ENCODE measurements at regions not wholly inside any gene's neighbourhood (a gene's known extent, or its start where the extent isn't known, plus 50 kb on each side); places are given as distances from the start of the nearest gene placed in this dataset.

GRCh38 chr20:58051367-58051766 lies 177.1 kb downstream of the ANKRD60 start:
- Mint-ChIP-seq H3K4me1 (ENCODE audit: low read depth) (no peaks in the 10 kb centered on the region), H3K27me3 (ENCODE audit: low read depth) (no peaks in the 10 kb centered on the region), H3K36me3 (ENCODE audit: low read depth) (no peaks in the 10 kb centered on the region), H3K27ac (no peak overlapping the region), H3K9me3 (ENCODE audit: insufficient read depth) (peaks cover 10% of the 10 kb centered on the region), H3K4me3 (no peak overlapping the region)
- POLR2A ChIA-PET: no interaction called here
- DNase-seq (no peak), ATAC-seq (no peak)
- CTCF ChIA-PET: no interaction called here

GRCh38 chr20:58048096-58048702 lies 180.3 kb downstream of the ANKRD60 start:
- DNase-seq (peak; percentile 21), ATAC-seq (no peak)
- no peak overlapping the region for H3K4me3 Mint-ChIP-seq
- no peaks in the 10 kb centered on the region for H3K36me3 Mint-ChIP-seq (ENCODE audit: low read depth)
- H3K27me3 Mint-ChIP-seq (ENCODE audit: low read depth): no peaks in the 10 kb centered on the region
- H3K4me1 Mint-ChIP-seq (ENCODE audit: low read depth): no peaks in the 10 kb centered on the region
- POLR2A ChIA-PET: no interaction called here
- CTCF ChIA-PET: interaction anchor here (0.7 to 1.3 kb wide), 2 partner anchors 39 to 537 kb away, joined by 3 read pairs; no protein-coding TSS in a partner anchor
- peaks cover 10% of the 10 kb centered on the region for H3K9me3 Mint-ChIP-seq (ENCODE audit: insufficient read depth)
- H3K27ac Mint-ChIP-seq: no peak overlapping the region

GRCh38 chr20:58046311-58046710 lies 182.1 kb downstream of the ANKRD60 start:
- no peak for DNase-seq
- Mint-ChIP-seq H3K4me3 (no peak overlapping the region), H3K27me3 (ENCODE audit: low read depth) (no peaks in the 10 kb centered on the region), H3K36me3 (ENCODE audit: low read depth) (no peaks in the 10 kb centered on the region), H3K4me1 (ENCODE audit: low read depth) (no peaks in the 10 kb centered on the region), H3K9me3 (ENCODE audit: insufficient read depth) (peaks cover 4% of the 10 kb centered on the region), H3K27ac (no peak overlapping the region)
- CTCF ChIA-PET: no interaction called here
- no peak for ATAC-seq
- POLR2A ChIA-PET: no interaction called here

GRCh38 chr20:58045579-58045978 lies 182.9 kb downstream of the ANKRD60 start:
- no peaks in the 10 kb centered on the region for H3K36me3 Mint-ChIP-seq (ENCODE audit: low read depth)
- ChIA-PET CTCF (no interaction called here), POLR2A (no interaction called here)
- ATAC-seq (no peak), DNase-seq (no peak)
- H3K27ac Mint-ChIP-seq: no peak overlapping the region
- no peaks in the 10 kb centered on the region for H3K4me1 Mint-ChIP-seq (ENCODE audit: low read depth)
- no peaks in the 10 kb centered on the region for H3K27me3 Mint-ChIP-seq (ENCODE audit: low read depth)
- no peaks in the 10 kb centered on the region for H3K9me3 Mint-ChIP-seq (ENCODE audit: insufficient read depth)
- H3K4me3 Mint-ChIP-seq: no peak overlapping the region

- Mint-ChIP-seq H3K27me3 (ENCODE audit: low read depth) (no peaks in the 10 kb centered on the region), H3K4me1 (ENCODE audit: low read depth) (no peaks in the 10 kb centered on the region), H3K9me3 (ENCODE audit: insufficient read depth) (no peaks in the 10 kb centered on the region), H3K4me3 (no peak overlapping the region), H3K27ac (no peak overlapping the region), H3K36me3 (ENCODE audit: low read depth) (no peaks in the 10 kb centered on the region)
- ATAC-seq (no peak), DNase-seq (no peak)
- ChIA-PET POLR2A (no interaction called here), CTCF (no interaction called here)
These were observed 183.4 kb downstream of the ANKRD60 start for GRCh38 chr20:58044931-58045555.

GRCh38 chr20:58044286-58044685 lies 184.2 kb downstream of the ANKRD60 start:
- H3K36me3 Mint-ChIP-seq (ENCODE audit: low read depth): no peaks in the 10 kb centered on the region
- no peak for ATAC-seq

GRCh38 chr20:58043236-58044140 lies 185.0 kb downstream of the ANKRD60 start:
- POLR2A ChIA-PET: no interaction called here
- no peak overlapping the region for H3K4me3 Mint-ChIP-seq
- no peak for DNase-seq
- no peaks in the 10 kb centered on the region for H3K36me3 Mint-ChIP-seq (ENCODE audit: low read depth)
- H3K9me3 Mint-ChIP-seq (ENCODE audit: insufficient read depth): no peaks in the 10 kb centered on the region
- CTCF ChIA-PET: no interaction called here
- no peaks in the 10 kb centered on the region for H3K27me3 Mint-ChIP-seq (ENCODE audit: low read depth)
- no peaks in the 10 kb centered on the region for H3K4me1 Mint-ChIP-seq (ENCODE audit: low read depth)
- no peak for ATAC-seq
- no peak overlapping the region for H3K27ac Mint-ChIP-seq

More at GRCh38 chr20:58044286-58044685, 184.2 kb downstream of the ANKRD60 start:
- no peaks in the 10 kb centered on the region for H3K4me1 Mint-ChIP-seq (ENCODE audit: low read depth)
- no peak overlapping the region for H3K4me3 Mint-ChIP-seq
- no peaks in the 10 kb centered on the region for H3K27me3 Mint-ChIP-seq (ENCODE audit: low read depth)
- H3K9me3 Mint-ChIP-seq (ENCODE audit: insufficient read depth): no peaks in the 10 kb centered on the region
- no peak for DNase-seq
- no peak overlapping the region for H3K27ac Mint-ChIP-seq
- CTCF ChIA-PET: no interaction called here
- POLR2A ChIA-PET: no interaction called here

GRCh38 chr20:58042591-58042990 lies 185.9 kb downstream of the ANKRD60 start:
- DNase-seq: no peak
- Mint-ChIP-seq H3K36me3 (ENCODE audit: low read depth) (no peaks in the 10 kb centered on the region), H3K27ac (no peak overlapping the region), H3K4me3 (no peak overlapping the region), H3K4me1 (ENCODE audit: low read depth) (no peaks in the 10 kb centered on the region), H3K9me3 (ENCODE audit: insufficient read depth) (no peaks in the 10 kb centered on the region), H3K27me3 (ENCODE audit: low read depth) (no peaks in the 10 kb centered on the region)
- ChIA-PET POLR2A (no interaction called here), CTCF (no interaction called here)
- ATAC-seq: no peak

- Mint-ChIP-seq H3K36me3 (ENCODE audit: low read depth) (no peaks in the 10 kb centered on the region), H3K27ac (no peak overlapping the region), H3K9me3 (ENCODE audit: insufficient read depth) (no peaks in the 10 kb centered on the region), H3K4me1 (ENCODE audit: low read depth) (no peaks in the 10 kb centered on the region), H3K4me3 (no peak overlapping the region), H3K27me3 (ENCODE audit: low read depth) (no peaks in the 10 kb centered on the region)
- no peak for ATAC-seq
- POLR2A ChIA-PET: no interaction called here
- DNase-seq: peak; percentile 12
- CTCF ChIA-PET: no interaction called here
These were observed 187.8 kb downstream of the ANKRD60 start for GRCh38 chr20:58040447-58041290.

GRCh38 chr20:58039274-58040092 lies 189.0 kb downstream of the ANKRD60 start:
- DNase-seq: no peak
- Mint-ChIP-seq H3K9me3 (ENCODE audit: insufficient read depth) (no peaks in the 10 kb centered on the region), H3K4me3 (no peak overlapping the region), H3K27me3 (ENCODE audit: low read depth) (no peaks in the 10 kb centered on the region), H3K27ac (no peak overlapping the region), H3K4me1 (ENCODE audit: low read depth) (no peaks in the 10 kb centered on the region), H3K36me3 (ENCODE audit: low read depth) (no peaks in the 10 kb centered on the region)
- ChIA-PET CTCF (no interaction called here), POLR2A (no interaction called here)
- no peak for ATAC-seq

GRCh38 chr20:58038123-58038654 lies 190.3 kb downstream of the ANKRD60 start:
- CTCF ChIA-PET: no interaction called here
- Mint-ChIP-seq H3K27ac (no peak overlapping the region), H3K4me3 (no peak overlapping the region), H3K36me3 (ENCODE audit: low read depth) (no peaks in the 10 kb centered on the region), H3K27me3 (ENCODE audit: low read depth) (no peaks in the 10 kb centered on the region), H3K4me1 (ENCODE audit: low read depth) (no peaks in the 10 kb centered on the region), H3K9me3 (ENCODE audit: insufficient read depth) (no peaks in the 10 kb centered on the region)
- POLR2A ChIA-PET: no interaction called here
- no peak for DNase-seq
- no peak for ATAC-seq
